ENCODE measurements at regions not wholly inside any gene's neighbourhood (a gene's known extent, or its start where the extent isn't known, plus 50 kb on each side); places are given as distances from the start of the nearest gene placed in this dataset.

DNA sequence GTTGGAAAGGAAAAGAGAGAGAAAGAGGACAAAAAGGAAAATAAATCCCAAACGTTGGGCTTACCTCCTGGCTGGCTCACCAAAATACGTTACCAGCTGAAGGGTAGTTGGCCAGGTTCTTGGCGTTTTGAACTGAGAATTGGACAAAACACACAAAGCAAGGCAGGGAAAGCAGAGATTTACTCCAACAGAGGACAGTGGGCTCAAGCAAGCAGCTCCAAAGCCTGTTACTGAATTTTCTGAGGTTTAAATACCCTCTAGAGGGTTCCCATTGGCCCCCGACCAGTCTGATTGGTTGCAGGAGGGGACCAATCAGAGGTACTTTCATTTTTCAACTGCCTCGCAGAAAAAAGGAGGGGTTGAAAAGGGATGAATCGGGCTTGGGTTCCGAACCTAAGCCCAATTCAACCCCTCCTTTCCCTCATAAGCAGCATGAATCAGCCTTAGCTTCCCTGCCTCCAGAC lies 55.6 kb upstream of the ALOX12 start:
- no peak for TF ChIP-seq RNF2 (conservative IDR thresholded peaks at IDR 0.05; ENCODE audit: low read depth)
- no peak for TF ChIP-seq KDM1A (CRISPR knock-in tag; IDR thresholded peaks at IDR 0.05)
- TF ChIP-seq, protein P1, sequence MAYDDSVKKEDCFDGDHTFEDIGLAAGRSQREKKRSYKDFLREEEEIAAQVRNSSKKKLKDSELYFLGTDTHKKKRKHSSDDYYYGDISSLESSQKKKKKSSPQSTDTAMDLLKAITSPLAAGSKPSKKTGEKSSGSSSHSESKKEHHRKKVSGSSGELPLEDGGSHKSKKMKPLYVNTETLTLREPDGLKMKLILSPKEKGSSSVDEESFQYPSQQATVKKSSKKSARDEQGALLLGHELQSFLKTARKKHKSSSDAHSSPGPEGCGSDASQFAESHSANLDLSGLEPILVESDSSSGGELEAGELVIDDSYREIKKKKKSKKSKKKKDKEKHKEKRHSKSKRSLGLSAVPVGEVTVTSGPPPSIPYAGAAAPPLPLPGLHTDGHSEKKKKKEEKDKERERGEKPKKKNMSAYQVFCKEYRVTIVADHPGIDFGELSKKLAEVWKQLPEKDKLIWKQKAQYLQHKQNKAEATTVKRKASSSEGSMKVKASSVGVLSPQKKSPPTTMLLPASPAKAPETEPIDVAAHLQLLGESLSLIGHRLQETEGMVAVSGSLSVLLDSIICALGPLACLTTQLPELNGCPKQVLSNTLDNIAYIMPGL (CRISPR knock-in tag; IDR thresholded peaks at IDR 0.05; ENCODE audit: borderline replicate concordance in 1 of 2, low read depth in 1 of 2) = no peak
- no peak for TF ChIP-seq EP300 (IDR thresholded peaks at IDR 0.05; ENCODE audit: low read depth in 2 of 2, low read length in 2 of 2)
- TF ChIP-seq EP300 (CRISPR knock-in tag; IDR thresholded peaks at IDR 0.05; ENCODE audit: borderline replicate concordance) = no peak
- no peak for TF ChIP-seq ZNF703 (CRISPR knock-in tag; IDR thresholded peaks at IDR 0.05; ENCODE audit: borderline replicate concordance)
- no peak for TF ChIP-seq POLR2A (IDR thresholded peaks at IDR 0.05; ENCODE audit: insufficient read depth in 1 of 2, low read depth in 2 of 2, low read length in 2 of 2)
- no peak for TF ChIP-seq ZNF34 (CRISPR knock-in tag; IDR thresholded peaks at IDR 0.05; ENCODE audit: borderline replicate concordance)
- TF ChIP-seq NR2F1 (CRISPR knock-in tag; IDR thresholded peaks at IDR 0.05) = no peak
- no peak for TF ChIP-seq HNRNPL (IDR thresholded peaks at IDR 0.05; ENCODE audit: low read depth, low read length)
- no peak for TF ChIP-seq SMC3 (IDR thresholded peaks at IDR 0.05; ENCODE audit: low read length)
- TF ChIP-seq CREB1 (IDR thresholded peaks at IDR 0.05) = no peak
- TF ChIP-seq CREB1 (CRISPR knock-in tag; IDR thresholded peaks at IDR 0.05) = no peak
- TF ChIP-seq ZBTB8A (CRISPR knock-in tag; IDR thresholded peaks at IDR 0.05; ENCODE audit: borderline replicate concordance, low read depth) = no peak
- no peak for TF ChIP-seq NR1H2 (CRISPR knock-in tag; IDR thresholded peaks at IDR 0.05; ENCODE audit: borderline replicate concordance, low read depth)

Data from HepG2 (cell line).